Right lobe of liver (tissue), 4 donors: ENCODE measurements at regions not wholly inside any gene's neighbourhood (a gene's known extent, or its start where the extent isn't known, plus 50 kb on each side); places are given as distances from the start of the nearest gene placed in this dataset.

Experiments used
- CTCF ChIP-seq, 4 donors: fragments of 200-600 bp in 3 of 4; fragments of 450-650 bp in 1 of 4; IDR thresholded peaks; one replicate each; pipeline versions ENCODE4 v1.5.1 to v1.8.0; 2016 to 2022; ENCODE audit warnings: antibody characterized with exemption in 4 of 4, mild to moderate bottlenecking in 2 of 4
- POLR2A ChIP-seq: fragments of 450-650 bp; IDR thresholded peaks from one replicate; pipeline ENCODE4 v1.6.1; 2017; ENCODE audit warnings: antibody characterized with exemption, mild to moderate bottlenecking
- donor health status: DM: no; HTN: no; CAD: no.
- donor health status: DM: no; HTN: no; CAD: no.
- donor health status: DM: no; HTN: yes; CAD: no.

DNA sequence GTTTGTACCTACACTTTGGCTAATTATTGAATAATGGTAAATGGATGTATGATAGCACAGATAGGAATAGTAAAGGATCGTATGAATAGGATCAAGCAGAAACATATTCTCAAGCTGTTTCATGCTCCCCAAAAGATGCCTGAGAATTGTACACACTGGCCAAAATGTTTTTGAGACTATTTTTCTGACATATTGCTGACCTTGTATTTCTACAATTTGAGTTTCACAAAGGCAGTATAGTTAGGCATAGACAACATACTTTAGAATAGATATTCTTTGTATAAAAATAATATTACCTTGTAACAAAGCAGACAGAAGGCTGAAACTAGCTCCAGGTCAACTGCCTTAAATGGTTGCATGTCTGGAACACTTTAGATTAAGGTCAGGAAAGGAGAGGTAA is 598.4 kb downstream of the COL12A1 start:
- TF ChIP-seq CTCF (IDR thresholded peaks at IDR 0.05), result no peak
- no peak for TF ChIP-seq POLR2A
